ENCODE measurements at regions not wholly inside any gene's neighbourhood (a gene's known extent, or its start where the extent isn't known, plus 50 kb on each side); places are given as distances from the start of the nearest gene placed in this dataset.

DNA sequence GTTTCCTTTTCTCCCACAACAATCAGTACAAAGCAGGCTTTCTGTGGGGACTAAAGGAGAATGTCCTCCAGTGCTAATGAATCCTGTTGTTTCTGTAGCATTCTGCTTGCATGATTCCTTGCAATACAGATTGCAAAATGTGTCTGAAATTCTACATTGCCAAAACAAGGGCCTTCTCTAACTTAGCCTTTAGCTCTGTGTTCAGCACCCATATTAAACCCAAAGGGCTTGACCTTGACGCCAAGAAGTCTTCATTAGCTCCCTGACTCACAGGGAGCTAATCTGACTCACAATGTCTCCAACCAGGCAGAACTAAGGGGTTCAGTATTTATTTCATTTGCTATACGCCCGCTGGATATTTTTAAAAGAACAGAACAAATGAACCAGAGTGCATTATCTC is 241.4 kb upstream of the CLNK start:
- peak; percentile 7 for DNase-seq (ENCODE audit: insufficient read length, low spot score)
- peak; percentile 48 for FAIRE-seq
- TF ChIP-seq POLR2A (IDR thresholded peaks at IDR 0.05; ENCODE audit: low read depth, low read length) = no peak

DNA sequence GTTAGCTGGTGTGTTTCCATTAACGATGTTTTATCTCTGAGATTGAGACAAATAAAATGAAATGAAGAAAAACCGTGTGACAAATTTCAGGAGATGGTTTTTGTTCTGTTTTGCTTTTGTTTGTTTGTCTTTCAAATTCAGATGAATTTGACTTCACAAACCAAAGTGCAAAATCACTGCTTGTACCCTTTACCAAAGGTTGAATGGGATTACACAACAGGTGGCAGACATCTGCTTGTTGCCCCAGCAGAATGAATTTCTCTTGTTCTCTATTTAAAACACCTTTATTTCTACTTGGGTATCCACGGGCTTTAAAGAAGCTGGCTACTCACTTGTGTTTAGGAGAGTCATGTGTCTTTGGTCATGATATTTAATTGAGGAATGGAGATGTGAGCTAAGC is 239.7 kb upstream of the CLNK start:
- no peak for TF ChIP-seq POLR2A (IDR thresholded peaks at IDR 0.05; ENCODE audit: low read depth, low read length)
- FAIRE-seq = no peak
- no peak for DNase-seq (ENCODE audit: insufficient read length, low spot score)

DNA sequence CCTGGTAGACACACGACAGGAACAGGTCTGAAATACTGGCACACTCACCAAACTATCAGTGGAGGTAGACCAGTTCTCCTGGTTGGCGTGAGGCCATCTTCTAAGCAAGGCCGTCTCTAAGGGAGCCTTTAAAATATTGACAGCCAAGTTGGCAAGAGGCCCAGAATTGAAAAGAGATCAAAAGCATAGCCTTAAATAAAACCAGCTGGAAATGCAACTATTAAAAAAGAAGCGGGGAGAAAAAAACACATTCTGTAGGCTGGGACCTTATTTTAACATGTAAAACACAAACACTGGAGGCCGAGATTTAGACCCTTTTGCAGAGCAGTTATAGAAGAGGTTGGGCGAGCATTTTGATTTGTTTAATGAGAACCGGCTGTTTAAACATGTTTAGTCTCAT is 233.0 kb upstream of the CLNK start:
- no peak for FAIRE-seq
- no peak for DNase-seq (ENCODE audit: insufficient read length, low spot score)

DNA sequence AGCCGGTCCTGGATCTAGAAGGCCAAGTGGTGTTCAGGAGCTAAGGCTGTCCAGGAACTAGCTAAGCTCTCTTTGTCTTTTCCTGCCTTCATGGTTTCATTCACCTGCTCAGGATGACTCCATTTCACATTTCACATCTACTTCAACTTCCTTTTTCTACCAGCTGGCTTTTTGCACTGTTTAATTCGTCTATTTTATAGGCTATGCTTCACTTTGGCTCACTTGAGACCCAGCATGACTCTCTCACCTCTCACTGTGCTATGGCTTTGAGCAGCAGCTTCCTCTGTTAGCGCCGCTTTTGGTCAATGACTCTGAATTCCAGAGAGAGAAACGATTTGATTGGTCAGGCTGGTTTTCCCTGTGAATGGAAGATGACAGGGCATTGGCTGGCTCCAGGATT is 213.5 kb upstream of the CLNK start:
- no peak for FAIRE-seq
- TF ChIP-seq POLR2A (IDR thresholded peaks at IDR 0.05; ENCODE audit: low read depth, low read length) = no peak
- DNase-seq (ENCODE audit: insufficient read length, low spot score) = no peak

More for the DNA sequence above, 233.0 kb upstream of the CLNK start:
- TF ChIP-seq POLR2A (IDR thresholded peaks at IDR 0.05; ENCODE audit: low read depth, low read length) = no peak

DNA sequence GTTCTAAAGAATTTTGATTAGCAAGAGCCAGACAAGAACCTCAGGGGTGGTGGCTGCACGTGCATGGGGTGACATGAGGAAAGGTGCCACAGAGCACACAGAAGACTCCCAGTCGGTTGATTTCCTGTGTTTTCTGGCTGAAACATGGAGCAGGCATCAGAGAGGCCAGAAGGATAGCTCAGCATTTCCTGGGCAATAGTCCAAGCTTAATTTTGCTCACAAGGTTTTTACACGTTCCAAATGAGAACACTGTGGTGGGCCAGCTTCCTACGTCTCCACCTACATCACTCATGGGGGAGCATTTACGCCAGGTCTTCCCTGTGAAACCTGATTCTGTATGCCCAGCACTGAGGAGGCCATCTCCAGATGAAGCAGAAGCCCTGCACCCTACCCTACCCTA is 212.5 kb upstream of the CLNK start:
- TF ChIP-seq POLR2A (IDR thresholded peaks at IDR 0.05; ENCODE audit: low read depth, low read length) = no peak
- FAIRE-seq (no peak), DNase-seq (ENCODE audit: insufficient read length, low spot score) (no peak)

DNA sequence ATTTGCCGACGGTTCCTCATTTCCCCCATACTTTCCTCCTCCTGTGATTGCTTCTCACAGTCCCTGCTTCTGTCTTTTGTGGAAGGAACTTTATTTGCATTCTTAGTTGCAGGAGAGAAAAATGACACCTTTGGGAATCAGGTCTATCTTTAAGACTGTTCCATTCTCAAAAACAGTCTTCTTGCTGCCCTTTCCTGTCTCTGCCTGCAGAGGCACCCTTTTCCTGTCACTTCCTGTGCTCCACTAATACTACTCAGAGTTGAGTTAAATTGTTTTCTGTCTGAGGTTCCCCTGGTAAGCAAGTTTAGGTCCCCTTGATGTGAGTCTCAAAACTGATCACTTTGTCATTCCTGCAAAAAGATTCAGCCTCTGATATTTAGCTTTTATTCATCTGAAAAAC is 208.8 kb upstream of the CLNK start:
- DNase-seq (ENCODE audit: insufficient read length, low spot score) = no peak

DNA sequence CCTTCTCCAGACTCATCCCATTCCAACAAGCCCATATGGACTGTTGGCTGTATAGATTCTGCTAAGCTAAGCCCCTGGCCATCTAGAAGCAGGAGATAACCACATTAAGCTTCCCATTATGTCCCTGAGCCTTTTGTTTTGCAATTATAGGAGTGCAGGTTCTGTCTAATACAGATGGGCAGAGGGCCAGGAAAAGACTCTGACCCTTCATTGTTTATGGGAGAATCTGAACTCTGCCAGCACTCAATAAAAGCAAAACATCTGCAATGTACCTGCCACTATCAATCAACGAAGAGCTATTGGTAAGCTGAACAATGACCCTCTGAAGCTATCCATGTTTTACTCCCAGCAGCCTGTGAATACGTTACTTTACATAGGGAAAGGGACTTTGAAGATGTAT is 207.3 kb upstream of the CLNK start:
- DNase-seq (ENCODE audit: insufficient read length, low spot score) (no peak), FAIRE-seq (no peak)
- no peak for TF ChIP-seq POLR2A (IDR thresholded peaks at IDR 0.05; ENCODE audit: low read depth, low read length)

More for the DNA sequence above, 208.8 kb upstream of the CLNK start:
- FAIRE-seq = no peak
- no peak for TF ChIP-seq POLR2A (IDR thresholded peaks at IDR 0.05; ENCODE audit: low read depth, low read length)

DNA sequence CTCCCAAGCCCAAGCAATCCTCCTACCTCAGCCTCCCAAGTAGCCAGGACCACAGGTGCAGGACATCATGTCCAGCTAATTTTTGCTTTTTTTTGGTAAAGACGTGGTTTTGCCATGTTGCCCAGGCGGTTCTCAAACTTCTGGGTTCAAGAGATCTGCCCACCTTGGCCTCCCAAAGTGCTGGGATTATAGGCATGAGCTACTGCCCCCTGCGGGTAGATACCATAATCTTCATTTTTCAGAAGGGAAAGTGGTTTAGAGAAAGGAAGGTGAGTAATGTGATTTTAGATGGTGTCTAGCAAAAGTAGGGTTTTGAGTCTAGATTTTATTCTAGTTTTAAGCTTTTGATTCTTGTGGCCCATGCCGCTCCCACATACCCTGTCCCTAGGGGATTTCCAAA is 205.3 kb upstream of the CLNK start:
- DNase-seq (ENCODE audit: insufficient read length, low spot score) (no peak), FAIRE-seq (no peak)
- no peak for TF ChIP-seq POLR2A (IDR thresholded peaks at IDR 0.05; ENCODE audit: low read depth, low read length)

DNA sequence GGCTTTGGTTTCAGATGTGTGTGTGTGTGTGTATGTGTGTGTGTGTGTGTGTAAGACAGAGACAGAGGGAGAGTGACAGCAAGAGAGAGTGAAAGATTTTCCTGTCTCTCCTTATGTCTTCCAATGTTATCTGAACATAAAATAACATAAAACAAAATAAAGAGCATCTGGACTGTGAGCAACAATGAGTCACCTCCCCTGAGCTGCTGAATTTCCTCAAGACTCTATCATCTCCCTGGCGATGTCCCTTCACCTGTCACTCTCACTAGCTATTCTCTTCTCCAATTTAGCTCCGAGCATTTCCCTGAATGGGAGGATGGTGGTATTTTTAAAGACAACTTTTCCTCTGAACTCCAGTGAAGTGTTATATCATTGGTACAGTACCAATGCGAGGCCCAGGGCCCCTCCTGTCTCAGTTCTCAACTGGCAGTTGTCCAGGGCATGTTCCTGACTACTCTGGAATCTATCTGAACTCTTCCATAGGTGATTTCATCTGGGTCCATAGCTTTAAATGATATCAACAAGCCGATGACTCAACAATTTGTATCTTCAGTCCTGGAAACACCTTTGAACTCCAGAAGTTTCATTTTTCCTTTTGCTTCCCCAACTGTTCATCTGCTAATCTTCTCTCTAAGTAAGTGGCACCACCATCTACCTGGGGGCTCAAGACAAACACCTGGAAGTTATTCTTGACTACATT is 195.0 kb upstream of the CLNK start:
- no peak for FAIRE-seq
- TF ChIP-seq POLR2A (IDR thresholded peaks at IDR 0.05; ENCODE audit: low read depth, low read length) = no peak
- DNase-seq (ENCODE audit: insufficient read length, low spot score) = no peak

DNA sequence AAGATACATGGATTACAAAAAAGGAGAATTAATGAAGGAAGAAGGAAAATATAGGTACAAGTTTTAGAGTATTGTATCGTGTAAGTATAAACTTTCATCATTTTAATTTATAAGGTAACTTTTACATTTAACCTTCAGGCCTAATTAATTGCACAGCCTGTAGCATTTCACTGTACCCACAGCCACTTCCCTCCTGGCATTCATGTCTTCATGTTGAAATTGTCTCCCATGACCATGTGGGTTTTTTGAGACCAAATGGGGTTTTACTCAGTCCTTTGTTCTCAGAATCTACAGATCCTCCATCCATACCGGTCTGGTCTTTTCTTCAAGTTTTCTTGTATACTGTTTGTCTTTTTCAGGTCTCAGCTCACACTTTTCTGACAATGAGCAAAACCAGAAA is 194.3 kb upstream of the CLNK start:
- FAIRE-seq = no peak
- no peak for TF ChIP-seq POLR2A (IDR thresholded peaks at IDR 0.05; ENCODE audit: low read depth, low read length)
- no peak for DNase-seq (ENCODE audit: insufficient read length, low spot score)

DNA sequence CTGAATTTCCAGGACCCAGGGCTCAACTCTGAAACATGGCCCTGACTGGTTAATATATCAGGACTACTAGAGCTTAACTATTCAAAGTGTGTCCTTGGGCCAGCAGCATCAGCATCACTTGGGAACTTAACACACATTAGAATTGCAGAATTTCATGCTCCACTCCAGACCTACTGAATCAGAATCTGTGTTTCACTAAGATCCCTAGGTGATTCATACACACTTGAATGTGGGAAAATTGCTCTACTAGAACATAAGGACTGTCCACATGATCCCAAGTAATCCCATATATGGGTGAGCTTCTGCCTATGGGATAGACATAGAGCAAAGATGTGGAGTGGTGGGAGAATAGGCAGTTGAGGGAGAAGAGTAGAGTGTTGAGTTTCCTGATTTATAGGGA is 192.5 kb upstream of the CLNK start:
- TF ChIP-seq POLR2A (IDR thresholded peaks at IDR 0.05; ENCODE audit: low read depth, low read length) = no peak
- FAIRE-seq (no peak), DNase-seq (ENCODE audit: insufficient read length, low spot score) (no peak)

DNA sequence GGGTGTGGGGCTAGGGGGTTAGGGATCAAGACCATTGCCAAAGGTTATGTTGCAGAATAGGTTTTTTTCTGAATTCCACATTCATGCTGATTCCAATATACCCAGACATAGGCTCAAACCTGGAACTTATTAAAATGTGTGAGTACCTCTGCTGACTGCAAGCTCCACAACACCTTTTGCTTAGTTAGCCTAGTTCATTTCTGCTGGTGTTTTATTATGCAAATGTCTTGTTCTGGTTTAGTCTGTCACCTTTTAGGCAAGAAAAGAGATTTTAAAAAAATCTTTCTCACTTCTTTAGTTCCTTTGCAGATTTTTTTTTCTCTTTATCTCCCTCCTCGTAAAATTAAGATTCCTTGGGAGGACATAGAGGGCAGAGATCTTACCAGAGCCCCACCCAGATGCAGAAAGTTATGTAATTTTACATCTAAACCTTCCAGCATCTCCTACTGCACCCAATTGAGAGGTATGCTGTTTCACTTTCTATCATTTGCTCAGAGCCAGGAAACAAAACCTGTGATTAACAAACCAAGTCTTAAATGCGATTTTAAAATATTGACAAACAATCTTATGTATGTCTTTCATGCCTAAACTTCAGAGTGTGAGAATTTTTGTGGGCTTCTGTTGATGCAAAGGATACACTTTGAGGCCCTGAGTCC is 190.7 kb upstream of the CLNK start:
- FAIRE-seq (no peak), DNase-seq (ENCODE audit: insufficient read length, low spot score) (no peak)
- TF ChIP-seq POLR2A (IDR thresholded peaks at IDR 0.05; ENCODE audit: low read depth, low read length) = no peak

DNA sequence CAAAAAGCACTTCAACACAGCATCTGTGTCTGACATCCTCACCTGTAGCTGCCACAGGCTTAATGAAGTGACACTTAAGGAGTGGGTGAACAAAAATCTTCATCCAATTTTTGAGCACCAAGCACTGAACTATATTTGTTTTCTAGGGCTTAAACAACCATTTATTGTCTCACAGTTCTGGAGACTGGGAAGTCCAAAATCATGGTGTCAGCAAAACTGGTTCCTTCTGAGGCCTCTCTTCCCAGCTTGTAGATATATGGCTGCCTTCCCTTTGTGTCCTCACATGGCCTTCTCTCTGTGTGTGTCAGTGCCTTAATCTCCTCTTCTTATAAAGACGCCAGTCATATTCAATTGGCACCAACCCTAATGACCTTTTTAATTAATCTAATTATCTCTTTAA is 189.2 kb upstream of the CLNK start:
- no peak for FAIRE-seq
- no peak for DNase-seq (ENCODE audit: insufficient read length, low spot score)
- TF ChIP-seq POLR2A (IDR thresholded peaks at IDR 0.05; ENCODE audit: low read depth, low read length) = no peak

DNA sequence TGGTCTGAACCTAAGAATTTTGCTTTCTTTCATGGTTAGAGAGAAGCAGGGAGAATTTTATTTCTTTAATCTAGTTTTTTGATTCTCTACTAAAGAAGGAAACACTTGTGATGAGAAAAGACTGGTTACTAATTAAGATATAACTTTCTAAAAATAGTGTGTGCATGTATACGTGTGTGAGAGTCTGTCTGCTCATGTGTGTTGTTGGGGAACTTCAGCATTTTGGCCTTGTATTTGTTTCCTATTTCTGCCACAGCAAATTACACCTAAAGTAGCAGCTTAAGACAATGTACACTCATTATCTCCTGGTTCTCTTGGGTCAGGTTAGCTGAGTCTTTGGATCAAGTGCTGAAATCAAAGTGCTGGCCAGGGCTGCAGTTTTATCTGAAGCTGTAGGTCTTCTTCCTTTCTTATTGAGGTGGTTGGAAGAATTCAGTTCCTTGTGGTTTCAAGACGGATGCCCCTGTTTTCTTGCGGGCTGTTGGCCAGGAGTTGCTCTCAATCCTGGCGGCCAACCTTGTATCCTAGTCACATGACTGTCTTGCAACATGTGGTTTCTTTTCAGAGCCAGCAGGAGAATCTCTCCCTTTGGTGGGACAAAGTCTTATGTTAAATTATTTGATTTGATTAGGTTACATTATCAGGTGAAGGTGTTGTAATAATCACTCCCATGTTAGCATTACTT is 188.4 kb upstream of the CLNK start:
- DNase-seq (ENCODE audit: insufficient read length, low spot score) (no peak), FAIRE-seq (no peak)
- no peak for TF ChIP-seq POLR2A (IDR thresholded peaks at IDR 0.05; ENCODE audit: low read depth, low read length)

DNA sequence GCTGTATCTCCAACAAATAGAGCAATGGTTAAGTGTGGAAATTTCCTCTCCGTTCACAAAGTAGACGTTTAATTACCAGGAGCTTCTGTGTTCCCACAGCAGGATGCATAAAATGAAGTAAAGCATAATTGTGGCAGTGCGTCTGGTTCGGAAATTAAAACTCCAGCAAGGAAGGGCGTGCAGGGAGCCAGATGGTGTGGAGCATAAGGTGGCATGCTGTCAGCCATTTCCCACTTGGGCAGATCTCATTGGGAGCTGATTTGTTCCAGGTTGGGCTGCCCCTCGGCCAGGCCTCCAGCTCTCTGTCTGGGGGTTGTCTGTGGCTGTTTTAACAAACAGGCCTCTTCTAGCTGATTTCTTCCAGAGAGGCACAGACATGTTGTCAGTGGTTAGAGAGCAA is 182.1 kb upstream of the CLNK start:
- DNase-seq (ENCODE audit: insufficient read length, low spot score) = no peak
- no peak for TF ChIP-seq POLR2A (IDR thresholded peaks at IDR 0.05; ENCODE audit: low read depth, low read length)
- no peak for FAIRE-seq

Data from H54 (cell line).